ENCODE measurements at regions not wholly inside any gene's neighbourhood (a gene's known extent, or its start where the extent isn't known, plus 50 kb on each side); places are given as distances from the start of the nearest gene placed in this dataset.

DNA sequence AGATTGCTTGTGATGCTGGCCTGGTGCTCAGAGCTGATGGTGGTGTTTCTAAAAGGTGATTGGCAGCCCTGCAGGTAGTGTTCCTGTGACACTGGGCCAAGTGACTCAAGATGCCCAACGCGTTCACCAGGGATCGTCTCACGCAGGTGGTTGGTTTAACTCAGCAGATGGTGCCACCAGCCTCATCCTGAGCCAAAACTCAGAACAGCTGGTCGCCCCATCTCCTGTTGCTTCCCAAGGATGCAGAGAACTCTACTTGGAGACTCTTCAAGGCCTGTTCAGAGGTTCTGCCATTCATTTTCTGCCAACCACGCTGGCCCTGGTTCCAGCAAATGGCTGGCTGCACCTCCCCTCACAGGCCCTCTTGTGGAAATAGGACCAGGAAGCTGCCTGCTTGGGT is 394.4 kb downstream of the CDH26 start:
- no peak for DNase-seq (ENCODE audit: low spot score)
- TF ChIP-seq, protein P1, sequence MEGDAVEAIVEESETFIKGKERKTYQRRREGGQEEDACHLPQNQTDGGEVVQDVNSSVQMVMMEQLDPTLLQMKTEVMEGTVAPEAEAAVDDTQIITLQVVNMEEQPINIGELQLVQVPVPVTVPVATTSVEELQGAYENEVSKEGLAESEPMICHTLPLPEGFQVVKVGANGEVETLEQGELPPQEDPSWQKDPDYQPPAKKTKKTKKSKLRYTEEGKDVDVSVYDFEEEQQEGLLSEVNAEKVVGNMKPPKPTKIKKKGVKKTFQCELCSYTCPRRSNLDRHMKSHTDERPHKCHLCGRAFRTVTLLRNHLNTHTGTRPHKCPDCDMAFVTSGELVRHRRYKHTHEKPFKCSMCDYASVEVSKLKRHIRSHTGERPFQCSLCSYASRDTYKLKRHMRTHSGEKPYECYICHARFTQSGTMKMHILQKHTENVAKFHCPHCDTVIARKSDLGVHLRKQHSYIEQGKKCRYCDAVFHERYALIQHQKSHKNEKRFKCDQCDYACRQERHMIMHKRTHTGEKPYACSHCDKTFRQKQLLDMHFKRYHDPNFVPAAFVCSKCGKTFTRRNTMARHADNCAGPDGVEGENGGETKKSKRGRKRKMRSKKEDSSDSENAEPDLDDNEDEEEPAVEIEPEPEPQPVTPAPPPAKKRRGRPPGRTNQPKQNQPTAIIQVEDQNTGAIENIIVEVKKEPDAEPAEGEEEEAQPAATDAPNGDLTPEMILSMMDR (IDR thresholded peaks at IDR 0.05), result no peak
- no peak for ATAC-seq (ENCODE audit: low FRiP score)

DNA sequence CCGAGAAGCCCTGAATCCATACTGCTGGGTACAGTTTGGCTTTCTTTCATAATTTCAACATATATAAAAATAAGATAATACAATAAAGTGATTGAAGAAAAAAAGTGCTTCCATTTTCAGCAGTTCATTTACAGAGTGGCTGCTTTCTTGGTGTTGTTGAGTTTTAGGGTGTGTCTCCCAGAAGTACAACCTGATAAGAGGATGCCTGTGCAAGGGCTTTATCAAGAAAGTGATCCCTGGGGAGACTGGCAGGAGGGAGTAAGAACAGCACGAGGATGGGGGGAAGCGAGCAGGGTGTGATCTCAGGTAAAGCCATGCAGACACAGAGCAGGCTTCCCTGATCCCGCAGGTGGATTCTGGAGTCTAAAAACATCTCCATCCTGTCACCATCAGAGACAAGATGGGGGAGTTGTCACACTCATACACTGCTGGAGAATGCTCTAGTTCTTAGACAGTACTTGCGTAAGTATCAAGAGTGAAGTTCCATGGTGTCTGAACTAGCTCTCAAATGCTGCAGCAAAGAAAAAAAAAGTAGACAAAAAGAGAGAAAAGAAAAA is 395.9 kb downstream of the CDH26 start:
- ATAC-seq (ENCODE audit: low FRiP score), result no peak
- DNase-seq (ENCODE audit: low spot score), result no peak
- TF ChIP-seq, protein P1 (IDR thresholded peaks at IDR 0.05), result no peak

DNA sequence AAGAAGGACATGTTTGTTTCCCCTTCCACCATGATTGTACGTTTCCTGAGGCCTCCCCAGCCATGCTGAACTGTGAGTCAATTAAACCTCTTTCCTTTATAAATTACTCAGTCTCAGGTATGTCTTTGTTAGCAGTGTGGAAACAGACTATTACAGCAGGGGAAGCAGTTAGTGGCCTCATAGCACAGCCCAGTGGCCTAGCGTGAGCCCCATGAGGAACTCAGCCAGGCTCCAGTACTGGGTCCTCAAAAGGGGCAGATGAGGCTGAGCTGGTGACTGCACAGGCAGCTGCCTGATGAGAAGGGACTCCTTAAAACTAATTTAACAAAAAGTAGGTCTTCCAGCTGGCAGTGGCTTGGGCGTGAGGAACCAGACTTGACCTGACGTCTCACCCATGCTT is 399.9 kb downstream of the CDH26 start:
- DNase-seq (ENCODE audit: low spot score), result no peak
- TF ChIP-seq, protein P1 (IDR thresholded peaks at IDR 0.05), result no peak
- no peak for ATAC-seq (ENCODE audit: low FRiP score)

DNA sequence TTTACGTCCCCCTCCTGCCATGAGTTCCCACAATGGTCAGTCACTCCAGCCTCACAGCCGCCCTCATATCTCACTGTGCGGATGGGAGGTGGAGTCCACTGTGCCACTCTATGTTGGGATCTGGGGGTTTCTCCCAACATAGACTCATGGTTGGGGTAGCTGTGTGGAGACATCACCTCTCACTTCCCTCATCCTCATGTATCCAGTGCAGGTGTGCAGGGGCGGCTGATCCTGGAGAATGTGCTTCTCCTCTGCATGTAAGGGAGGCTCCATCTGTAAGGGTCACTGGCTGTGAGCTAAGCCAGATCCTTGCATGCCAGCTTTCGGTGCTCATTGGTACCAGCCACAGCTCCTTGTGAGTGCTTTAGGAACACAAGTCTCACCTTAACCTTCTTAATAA is 400.8 kb downstream of the CDH26 start:
- no peak for ATAC-seq (ENCODE audit: low FRiP score)
- TF ChIP-seq, protein P1 (IDR thresholded peaks at IDR 0.05), result no peak
- no peak for DNase-seq (ENCODE audit: low spot score)

DNA sequence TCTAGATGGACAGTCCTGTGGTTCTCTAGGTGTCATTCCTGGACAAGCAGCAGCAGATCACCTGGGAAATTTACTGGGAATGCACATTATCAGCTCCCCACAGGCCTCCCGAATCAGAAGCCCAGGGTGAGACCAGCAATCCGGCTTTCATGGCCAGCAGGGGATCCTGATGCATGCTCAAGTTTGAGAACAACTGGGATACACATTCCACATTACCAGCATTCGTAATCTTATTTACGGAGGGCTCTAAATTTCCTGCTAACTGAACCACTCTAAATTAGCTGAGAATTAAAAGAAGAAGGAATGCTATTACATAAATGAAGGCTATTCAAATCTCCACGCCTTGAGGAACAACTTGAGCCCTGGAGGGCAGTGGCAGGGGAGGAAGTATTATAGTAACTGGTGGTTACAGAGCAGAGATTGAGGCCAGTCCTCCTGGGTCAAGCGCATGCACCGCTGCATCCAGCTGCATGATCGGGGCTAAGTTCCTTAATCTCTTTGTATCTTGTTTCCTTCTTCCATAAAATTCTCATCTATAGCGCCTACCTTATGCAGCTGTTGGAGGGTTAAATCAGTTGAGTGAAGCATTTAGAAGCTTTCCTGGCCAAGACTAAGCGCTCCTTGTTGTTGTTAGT is 403.7 kb downstream of the CDH26 start:
- TF ChIP-seq, protein P1 (IDR thresholded peaks at IDR 0.05), result no peak
- DNase-seq (ENCODE audit: low spot score) (no peak), ATAC-seq (ENCODE audit: low FRiP score) (no peak)

DNA sequence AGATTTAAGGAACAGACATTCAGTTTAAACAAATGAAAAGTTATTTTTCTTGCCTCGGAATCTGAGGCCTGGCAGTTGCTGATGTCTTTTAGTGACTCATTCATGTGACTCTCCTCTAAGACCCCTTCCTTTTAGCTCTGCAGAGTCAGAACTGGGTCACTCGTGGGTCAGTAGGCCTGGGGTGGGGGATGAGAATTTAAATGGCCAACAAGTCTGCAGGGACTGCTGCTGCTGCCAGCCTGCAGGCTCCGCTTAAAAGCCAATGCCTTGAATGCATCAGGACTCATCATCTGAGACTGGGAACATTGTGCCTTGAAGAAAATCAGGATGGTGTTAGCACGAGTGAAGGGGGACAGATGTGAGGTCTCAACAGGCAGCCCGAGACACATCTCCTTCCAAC is 404.3 kb downstream of the CDH26 start:
- no peak for ATAC-seq (ENCODE audit: low FRiP score)
- DNase-seq (ENCODE audit: low spot score), result no peak
- TF ChIP-seq, protein P1 (IDR thresholded peaks at IDR 0.05), result no peak

DNA sequence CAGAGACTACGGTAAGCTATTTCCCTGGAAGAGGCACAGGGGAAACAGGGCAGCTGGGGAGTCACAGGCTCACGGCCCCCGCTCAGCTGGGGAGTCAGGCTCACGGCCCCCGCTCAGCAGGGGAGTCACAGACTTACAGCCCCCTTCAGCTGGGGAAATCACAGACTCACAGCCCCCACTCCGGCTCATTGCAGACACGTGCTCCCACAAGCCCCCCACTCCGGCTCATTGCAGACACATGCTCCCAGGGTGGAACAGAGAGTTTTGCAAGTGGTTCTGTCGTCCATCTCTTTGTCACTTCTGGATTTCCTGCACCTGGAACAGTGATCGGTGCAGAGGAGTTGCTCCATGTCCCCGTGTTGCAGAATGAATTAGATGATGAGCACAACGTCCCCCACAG is 405.5 kb downstream of the CDH26 start:
- DNase-seq (ENCODE audit: low spot score) (no peak), ATAC-seq (ENCODE audit: low FRiP score) (no peak)

More for the DNA sequence above, 405.5 kb downstream of the CDH26 start:
- TF ChIP-seq, protein P1 (IDR thresholded peaks at IDR 0.05), result no peak
